HG02763 (cell line): ENCODE measurements at regions not wholly inside any gene's neighbourhood (a gene's known extent, or its start where the extent isn't known, plus 50 kb on each side); places are given as distances from the start of the nearest gene placed in this dataset.

Experiments used
- ATAC-seq: cut with Tn5 transposase; IDR thresholded peaks from one replicate; pipeline ENCODE4 v1.9.1; 2021; ENCODE audit warnings: mild to moderate bottlenecking, moderate library complexity; ENCODE audit not compliant: unreplicated experiment

GRCh38 chr3:152516216-152516615, 247.5 kb downstream of the MBNL1 start:
- no peak for ATAC-seq

GRCh38 chr3:152517502-152517901, 248.8 kb downstream of the MBNL1 start:
- ATAC-seq = no peak

- no peak for ATAC-seq
Observed at GRCh38 chr3:152518346-152518745, 249.6 kb downstream of the MBNL1 start.

GRCh38 chr3:152519376-152519775, 250.6 kb downstream of the MBNL1 start:
- no peak for ATAC-seq

GRCh38 chr3:152522036-152522435, 253.3 kb downstream of the MBNL1 start:
- no peak for ATAC-seq

DNA sequence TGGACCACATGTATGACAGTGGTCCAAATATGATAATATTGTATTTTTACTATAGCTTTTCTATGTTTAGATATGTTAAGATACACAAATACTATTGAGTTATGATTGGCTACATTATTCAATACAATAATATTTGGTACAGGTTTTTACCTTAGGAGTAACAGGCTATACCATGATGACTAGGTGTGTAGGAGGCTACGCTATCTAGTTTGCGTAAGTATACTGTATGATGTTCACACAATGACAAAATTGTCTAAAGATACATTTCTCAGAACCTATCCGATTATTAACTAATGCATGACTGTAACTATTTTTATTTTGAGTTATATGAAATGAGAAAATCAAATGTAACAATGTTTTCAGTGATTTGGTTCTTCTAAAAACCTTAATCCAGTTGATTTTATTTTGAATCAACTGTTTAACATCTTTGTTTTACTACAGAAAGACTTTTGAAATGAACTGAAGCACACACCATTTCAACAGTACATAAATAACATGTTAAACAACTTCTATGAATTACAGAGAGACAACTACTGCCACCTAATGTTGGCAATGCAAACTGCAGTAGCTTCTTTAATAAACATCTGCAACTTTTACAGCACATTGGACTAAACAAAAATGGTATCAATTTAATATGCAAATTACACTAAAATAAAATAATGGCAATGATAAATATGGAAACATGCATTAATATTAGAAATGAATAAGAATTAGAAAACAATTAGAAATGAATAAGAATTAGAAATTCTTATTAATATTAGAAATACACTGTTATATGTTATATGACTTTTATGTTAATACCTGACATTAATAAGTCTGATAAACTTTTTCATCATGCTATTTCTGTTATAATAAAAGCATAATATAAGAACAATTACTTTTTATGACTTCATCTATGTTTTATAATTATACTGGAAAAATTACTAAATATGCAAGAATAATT, 255.7 kb downstream of the MBNL1 start:
- ATAC-seq = no peak

DNA sequence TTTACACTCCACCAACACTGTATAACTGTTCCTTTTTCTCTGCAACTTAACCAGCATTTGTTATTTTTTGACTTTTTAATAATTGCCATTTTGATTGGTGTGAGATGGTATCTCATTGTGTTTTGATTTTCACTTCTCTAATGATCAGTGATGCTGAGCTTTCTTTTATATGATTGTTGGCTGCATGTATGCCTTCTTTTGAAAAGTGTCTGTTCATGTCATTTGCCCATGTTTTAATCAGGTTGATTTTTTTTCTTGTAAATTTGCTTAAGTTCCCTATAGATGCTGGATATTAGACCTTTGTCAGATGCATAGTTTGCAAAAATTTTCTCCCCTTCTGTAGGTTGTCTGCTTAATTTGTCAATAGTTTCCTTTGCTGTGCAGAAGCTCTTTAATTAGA, 263.0 kb downstream of the MBNL1 start:
- no peak for ATAC-seq

DNA sequence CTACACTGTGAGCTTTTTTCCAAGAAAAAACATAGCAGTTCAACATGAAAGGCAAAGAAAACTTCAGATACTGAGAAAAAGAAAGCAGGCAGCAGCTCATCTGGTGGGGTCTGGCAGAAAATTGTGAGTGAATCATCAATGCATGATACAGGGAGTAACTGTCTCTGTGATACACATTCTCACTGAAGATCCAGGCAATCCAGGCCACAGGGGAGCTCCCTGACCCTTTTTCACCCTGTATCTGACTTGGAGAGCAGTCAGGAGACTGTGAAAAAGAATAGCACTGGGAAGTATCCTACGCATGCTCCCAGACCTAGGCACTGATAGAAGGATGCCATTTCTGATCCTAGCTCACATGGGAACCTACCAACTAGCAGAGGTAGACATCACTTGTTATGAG, 269.8 kb downstream of the MBNL1 start:
- no peak for ATAC-seq

DNA sequence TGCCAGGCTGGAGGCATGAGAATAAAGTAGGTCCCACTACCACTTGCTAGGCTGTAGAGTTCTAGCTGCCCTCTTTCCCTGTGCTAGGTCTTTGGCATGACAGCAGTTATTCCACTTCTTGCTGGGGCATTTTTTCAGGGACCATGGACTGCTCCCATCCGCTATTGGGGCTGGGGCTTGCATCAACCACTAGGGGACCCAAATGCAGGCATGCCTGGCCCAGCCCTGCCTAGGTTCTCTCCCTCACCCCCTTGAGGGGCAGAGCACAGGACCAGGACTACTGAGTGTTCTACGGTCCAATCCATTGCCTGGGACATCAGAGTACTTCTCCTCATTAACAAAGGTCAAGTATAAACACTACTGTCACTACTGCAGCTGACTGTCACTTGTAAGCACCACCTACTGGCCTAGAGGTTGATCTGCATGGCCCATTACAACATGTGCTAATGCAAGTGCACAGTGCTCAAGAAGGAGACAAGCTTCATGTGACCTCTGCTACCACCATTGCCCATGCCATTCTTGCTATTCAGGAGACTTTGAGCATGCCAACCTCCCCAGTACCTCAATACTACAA, 270.5 kb downstream of the MBNL1 start:
- ATAC-seq = no peak

GRCh38 chr3:152540120-152540519, 271.4 kb downstream of the MBNL1 start:
- ATAC-seq = no peak

DNA sequence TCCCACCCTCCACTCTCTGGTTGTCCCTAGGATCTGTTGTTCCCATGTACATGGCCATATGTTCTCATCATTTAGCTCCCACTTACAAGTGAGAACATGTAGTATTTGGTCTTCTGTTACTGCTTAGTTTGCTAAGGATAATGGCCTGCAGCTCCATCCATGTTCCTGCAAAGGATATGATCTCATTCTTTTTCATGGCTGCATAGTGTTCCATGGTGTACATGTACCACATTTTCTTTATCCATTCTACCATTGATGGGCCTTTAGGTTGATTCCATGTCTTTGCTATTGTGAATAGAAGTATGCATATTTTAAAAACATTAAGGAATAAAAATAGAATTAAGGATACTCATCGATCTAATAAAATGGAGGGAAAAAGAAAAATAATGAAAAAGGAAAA, 278.4 kb downstream of the MBNL1 start:
- ATAC-seq = no peak

- ATAC-seq = no peak
Observed at GRCh38 chr3:152549263-152549662, 280.5 kb downstream of the MBNL1 start.

DNA sequence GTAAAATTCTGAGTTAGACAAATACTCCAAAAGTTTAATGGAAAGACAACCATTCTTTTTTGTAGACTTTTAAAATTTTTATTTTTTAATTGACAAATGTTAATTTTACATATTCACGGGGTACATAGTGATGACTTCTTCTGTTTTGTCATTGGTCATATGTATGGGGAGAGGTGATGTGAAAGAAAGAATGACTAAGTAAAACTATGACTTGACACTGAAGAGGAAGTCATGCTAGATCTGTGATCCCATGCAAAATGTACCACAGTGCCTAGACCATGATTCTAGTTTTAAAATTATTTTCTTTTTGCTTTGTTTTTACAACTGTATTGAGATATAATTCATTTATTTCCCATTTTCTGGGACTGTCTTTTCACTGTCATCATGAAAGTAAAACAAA, 281.6 kb downstream of the MBNL1 start:
- no peak for ATAC-seq

DNA sequence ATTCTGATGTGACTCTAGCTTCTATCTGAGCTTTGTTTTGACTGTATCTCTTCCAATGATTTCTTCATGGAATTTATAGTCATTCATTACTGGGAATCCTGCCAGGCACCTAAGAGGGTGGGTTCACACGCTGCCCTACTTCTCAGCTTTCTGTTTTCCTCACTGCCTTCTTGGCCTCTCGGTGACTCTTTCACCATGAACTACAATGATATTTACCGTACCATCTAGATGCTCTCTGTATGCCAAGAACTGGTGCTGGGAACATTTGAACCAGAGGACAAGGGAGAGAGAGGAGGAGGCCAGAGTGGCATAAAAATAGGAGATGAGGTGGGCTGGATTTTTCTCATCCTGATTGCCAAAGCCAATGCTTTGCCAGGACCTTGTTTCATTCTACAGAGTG, 280.0 kb upstream of the P2RY1 start:
- no peak for ATAC-seq

DNA sequence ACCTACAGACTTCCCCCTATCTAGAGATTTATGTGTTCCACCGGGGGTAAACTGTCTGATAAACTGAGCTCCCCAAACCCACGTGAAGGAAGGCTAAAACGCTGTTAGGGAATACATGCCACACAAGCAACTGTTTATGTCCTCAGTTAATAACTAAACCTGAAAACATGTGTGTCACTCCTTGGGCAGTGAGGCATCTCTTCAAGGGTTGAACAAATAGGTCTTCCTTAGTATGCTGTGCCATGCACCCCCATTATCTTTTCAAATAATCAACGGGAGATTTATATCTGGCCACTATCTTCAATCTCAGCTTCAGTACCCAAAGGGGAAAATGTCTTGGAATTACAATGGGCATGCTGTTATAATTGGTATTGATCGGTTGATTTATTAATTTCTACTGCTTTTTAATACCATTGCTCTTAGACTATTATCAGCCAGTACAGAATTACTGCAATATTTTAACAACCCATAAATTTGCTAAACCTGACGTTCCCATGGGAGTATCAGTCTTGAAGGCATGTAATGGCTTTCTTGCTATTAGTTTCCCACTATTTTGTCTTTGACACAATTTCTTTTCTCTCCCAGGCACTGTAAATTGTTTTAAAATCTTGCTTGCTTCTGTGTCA, 279.2 kb upstream of the P2RY1 start:
- no peak for ATAC-seq

- peak; percentile 50 for ATAC-seq
Observed at GRCh38 chr3:152556731-152557254, 278.1 kb upstream of the P2RY1 start.

GRCh38 chr3:152557302-152557999, 277.5 kb upstream of the P2RY1 start:
- ATAC-seq = peak; percentile 60

DNA sequence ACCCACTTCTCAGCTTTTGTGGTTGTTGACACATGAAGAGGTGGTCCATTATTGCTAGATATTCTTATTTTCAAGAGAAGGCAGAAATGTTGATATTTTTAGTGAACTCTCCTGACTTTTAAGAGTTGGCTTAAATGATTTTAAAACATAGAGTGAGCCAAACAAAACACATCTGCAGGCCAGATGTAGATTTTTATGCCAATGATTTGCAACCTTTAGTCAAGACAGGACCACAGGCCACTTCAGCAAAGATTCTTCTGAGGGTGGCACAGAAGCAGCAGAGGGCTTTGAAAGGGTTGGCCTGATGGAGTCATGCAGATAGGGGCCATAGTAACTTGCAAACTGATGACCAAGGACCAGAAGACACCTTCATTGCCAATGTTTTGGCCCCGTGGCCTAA, 276.5 kb upstream of the P2RY1 start:
- ATAC-seq = no peak

GRCh38 chr3:152559246-152559645, 275.7 kb upstream of the P2RY1 start:
- no peak for ATAC-seq

- no peak for ATAC-seq
Observed at GRCh38 chr3:152564459-152564858, 270.5 kb upstream of the P2RY1 start.

- ATAC-seq = peak; percentile 63
Observed at GRCh38 chr3:152574461-152575079, 260.4 kb upstream of the P2RY1 start.
